H1 (cell line): ENCODE measurements at regions not wholly inside any gene's neighbourhood (a gene's known extent, or its start where the extent isn't known, plus 50 kb on each side); places are given as distances from the start of the nearest gene placed in this dataset.

Experiments
- BACH1 ChIP-seq: IDR thresholded peaks from 2 replicates; pipeline ENCODE4 v1.6.1; 2012; ENCODE audit warnings: low read length, improper control_type of control experiment
- NRF1 ChIP-seq: IDR thresholded peaks from 2 replicates; pipeline ENCODE4 v1.6.1; 2011; ENCODE audit warnings: mild to moderate bottlenecking, low read depth, low read length, improper control_type of control experiment
- POLR2AphosphoS5 ChIP-seq: IDR thresholded peaks from 2 replicates; pipeline ENCODE4 v1.6.1; 2011; ENCODE audit warnings: low read depth, low read length
- RAD21 ChIP-seq, 2 experiments: IDR thresholded peaks in 1 of 2; conservative IDR thresholded peaks in 1 of 2; 2 replicates each; pipeline ENCODE4 v1.6.1; 2011; ENCODE audit warnings: low read depth in 2 of 2, low read length in 2 of 2, improper control_type of control experiment in 1 of 2, inconsistent platforms in 1 of 2, mild to moderate bottlenecking in 1 of 2, moderate library complexity in 1 of 2
- RFX5 ChIP-seq: IDR thresholded peaks from 2 replicates; pipeline ENCODE4 v1.6.1; 2011; ENCODE audit warnings: low read depth, low read length, improper control_type of control experiment, borderline replicate concordance
- TCF12 ChIP-seq: IDR thresholded peaks from 2 replicates; pipeline ENCODE4 v1.6.1; 2011; ENCODE audit warnings: low read depth, mild to moderate bottlenecking, low read length
- TF ChIP-seq, protein P1 (sequence below), 3 experiments: IDR thresholded peaks; 1 replicate in 2 of 3; 2 replicates in 1 of 3; pipeline versions ENCODE4 v1.5.1 to v1.6.1; 2011; ENCODE audit warnings: low read length in 3 of 3, mild to moderate bottlenecking in 3 of 3, inconsistent platforms in 2 of 3, low read depth in 1 of 3, moderate library complexity in 1 of 3; ENCODE audit not compliant: insufficient read depth in 1 of 3; ENCODE audit errors: control extremely low read depth in 1 of 3

DNA sequence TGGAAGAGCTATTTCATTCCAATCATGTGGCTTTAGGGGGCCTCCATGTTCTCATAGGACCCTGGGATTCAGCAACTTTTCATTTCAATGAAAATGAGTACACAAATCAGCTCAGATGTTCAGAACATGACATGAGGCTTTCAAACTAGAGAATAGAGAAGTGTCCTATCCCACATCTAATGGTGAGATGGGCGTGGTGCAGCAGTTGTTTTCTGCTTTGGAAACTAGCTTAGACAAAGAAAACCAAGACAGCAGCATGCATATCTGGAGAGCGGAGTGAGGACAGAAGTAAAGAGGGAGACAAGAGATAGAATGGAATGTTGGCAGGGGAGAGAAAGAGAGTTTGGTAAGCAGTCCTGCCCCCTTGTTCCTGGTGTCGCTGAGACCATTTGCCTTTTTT, 1009.1 kb upstream of the IGFBP7 start (continued):
- TF ChIP-seq, protein P1, sequence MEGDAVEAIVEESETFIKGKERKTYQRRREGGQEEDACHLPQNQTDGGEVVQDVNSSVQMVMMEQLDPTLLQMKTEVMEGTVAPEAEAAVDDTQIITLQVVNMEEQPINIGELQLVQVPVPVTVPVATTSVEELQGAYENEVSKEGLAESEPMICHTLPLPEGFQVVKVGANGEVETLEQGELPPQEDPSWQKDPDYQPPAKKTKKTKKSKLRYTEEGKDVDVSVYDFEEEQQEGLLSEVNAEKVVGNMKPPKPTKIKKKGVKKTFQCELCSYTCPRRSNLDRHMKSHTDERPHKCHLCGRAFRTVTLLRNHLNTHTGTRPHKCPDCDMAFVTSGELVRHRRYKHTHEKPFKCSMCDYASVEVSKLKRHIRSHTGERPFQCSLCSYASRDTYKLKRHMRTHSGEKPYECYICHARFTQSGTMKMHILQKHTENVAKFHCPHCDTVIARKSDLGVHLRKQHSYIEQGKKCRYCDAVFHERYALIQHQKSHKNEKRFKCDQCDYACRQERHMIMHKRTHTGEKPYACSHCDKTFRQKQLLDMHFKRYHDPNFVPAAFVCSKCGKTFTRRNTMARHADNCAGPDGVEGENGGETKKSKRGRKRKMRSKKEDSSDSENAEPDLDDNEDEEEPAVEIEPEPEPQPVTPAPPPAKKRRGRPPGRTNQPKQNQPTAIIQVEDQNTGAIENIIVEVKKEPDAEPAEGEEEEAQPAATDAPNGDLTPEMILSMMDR (IDR thresholded peaks at IDR 0.05; ENCODE audit: control extremely low read depth in 1 of 3, insufficient read depth in 1 of 3, low read depth in 1 of 3, low read length in 3 of 3): no peak
- TF ChIP-seq NRF1: no peak
- TF ChIP-seq BACH1: no peak
- no peak for TF ChIP-seq RFX5
- TF ChIP-seq TCF12: no peak
- no peak for TF ChIP-seq POLR2AphosphoS5
- TF ChIP-seq RAD21 (IDR thresholded peaks at IDR 0.05 in 1 of 2, conservative IDR thresholded peaks at IDR 0.05 in 1 of 2; ENCODE audit: low read depth in 2 of 2, low read length in 2 of 2): no peak
